GM10266 (cell line): ENCODE measurements at regions not wholly inside any gene's neighbourhood (a gene's known extent, or its start where the extent isn't known, plus 50 kb on each side); places are given as distances from the start of the nearest gene placed in this dataset.

ENCODE experiments used
- DNase-seq: peaks from one replicate; pipeline ENCODE4 v3.0.0; 2012; ENCODE audit errors: extremely low spot score
- TF ChIP-seq, protein P1 (sequence below): IDR thresholded peaks from 2 replicates; pipeline ENCODE4 v1.5.1; 2012; ENCODE audit warnings: mild to moderate bottlenecking, low read depth; ENCODE audit not compliant: control insufficient read depth, insufficient read depth; ENCODE audit errors: missing control alignments

DNA sequence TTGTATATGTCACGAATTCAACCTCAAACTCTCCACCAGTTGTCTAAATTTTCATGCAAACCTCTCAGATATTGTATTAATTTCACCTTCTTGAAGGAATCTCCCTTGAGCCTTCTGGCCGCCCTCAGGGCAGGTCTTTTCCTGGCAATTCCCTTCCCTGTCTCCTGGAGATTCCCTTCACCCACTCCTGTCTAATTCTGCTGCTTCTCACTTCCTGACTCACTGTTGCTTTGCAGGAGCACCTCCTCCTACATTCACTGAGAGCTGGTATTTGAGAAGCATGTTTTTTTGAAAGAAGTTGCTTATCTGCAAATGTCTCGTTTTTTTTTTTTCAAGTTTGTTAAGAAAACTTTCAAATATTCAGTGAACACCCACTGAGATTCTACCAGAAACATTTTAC lies 79.9 kb upstream of the OTOS start:
- DNase-seq: no peak
- TF ChIP-seq, protein P1, sequence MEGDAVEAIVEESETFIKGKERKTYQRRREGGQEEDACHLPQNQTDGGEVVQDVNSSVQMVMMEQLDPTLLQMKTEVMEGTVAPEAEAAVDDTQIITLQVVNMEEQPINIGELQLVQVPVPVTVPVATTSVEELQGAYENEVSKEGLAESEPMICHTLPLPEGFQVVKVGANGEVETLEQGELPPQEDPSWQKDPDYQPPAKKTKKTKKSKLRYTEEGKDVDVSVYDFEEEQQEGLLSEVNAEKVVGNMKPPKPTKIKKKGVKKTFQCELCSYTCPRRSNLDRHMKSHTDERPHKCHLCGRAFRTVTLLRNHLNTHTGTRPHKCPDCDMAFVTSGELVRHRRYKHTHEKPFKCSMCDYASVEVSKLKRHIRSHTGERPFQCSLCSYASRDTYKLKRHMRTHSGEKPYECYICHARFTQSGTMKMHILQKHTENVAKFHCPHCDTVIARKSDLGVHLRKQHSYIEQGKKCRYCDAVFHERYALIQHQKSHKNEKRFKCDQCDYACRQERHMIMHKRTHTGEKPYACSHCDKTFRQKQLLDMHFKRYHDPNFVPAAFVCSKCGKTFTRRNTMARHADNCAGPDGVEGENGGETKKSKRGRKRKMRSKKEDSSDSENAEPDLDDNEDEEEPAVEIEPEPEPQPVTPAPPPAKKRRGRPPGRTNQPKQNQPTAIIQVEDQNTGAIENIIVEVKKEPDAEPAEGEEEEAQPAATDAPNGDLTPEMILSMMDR: no peak

DNA sequence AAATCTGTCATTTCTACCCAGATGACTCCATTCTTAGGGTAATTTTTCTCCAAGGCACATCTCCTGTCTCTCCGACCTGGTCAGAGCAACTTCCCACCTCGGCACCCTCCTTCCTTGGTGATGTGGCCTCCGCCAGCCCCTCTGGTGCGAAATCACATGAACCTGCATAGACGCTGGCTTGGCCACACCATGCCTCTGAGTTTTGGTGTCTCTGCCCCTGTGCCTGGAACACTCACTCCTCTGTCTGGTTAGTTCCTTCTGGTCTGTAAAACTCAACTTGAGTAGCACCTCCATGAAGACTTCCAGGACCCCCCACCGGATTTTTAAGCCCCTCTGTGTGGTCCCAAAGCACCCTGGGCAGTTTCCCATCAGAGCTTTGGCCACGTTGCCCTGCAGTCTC lies 83.2 kb upstream of the OTOS start:
- TF ChIP-seq, protein P1: no peak

DNA sequence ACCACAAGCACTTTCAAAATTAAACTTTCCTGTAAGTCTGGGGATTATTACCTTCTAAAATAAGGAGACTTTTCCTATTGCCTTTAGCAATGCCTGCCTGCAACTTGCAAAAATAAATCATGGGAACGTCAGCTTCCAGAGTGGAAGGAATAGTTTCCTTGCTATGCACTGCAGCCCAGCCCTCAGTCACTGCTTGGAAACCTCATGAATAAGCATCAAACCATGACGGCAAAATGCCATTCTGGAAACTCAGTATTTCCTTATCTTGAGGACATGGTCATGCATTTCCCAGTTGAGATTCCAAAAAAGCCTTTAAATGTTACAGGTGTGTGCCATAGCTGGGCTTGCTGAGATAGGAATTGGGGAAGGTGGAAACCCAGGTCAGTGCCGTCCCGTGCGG lies 84.2 kb upstream of the OTOS start:
- TF ChIP-seq, protein P1: no peak
- DNase-seq: no peak

More for the DNA sequence above, 83.2 kb upstream of the OTOS start:
- DNase-seq: no peak

DNA sequence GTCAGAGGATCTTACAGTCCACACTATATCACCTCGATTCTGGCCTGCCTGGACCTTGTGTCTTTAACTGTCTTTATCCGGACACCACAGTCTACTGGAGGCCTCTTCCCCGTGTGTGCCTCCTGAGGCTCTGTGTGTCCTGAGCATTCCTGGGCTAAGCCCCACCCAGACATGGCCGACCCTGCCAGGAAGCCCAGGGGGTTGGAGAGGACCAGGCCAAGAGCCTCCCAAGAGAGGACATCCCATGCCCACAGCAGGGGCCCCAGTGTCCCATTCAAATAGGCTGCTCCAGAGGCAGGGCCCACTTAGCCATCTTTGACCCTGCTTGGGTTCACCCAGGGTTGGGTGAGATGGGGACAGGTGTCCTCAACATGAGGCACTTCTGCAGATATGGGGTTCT lies 84.7 kb upstream of the OTOS start:
- TF ChIP-seq, protein P1: no peak

DNA sequence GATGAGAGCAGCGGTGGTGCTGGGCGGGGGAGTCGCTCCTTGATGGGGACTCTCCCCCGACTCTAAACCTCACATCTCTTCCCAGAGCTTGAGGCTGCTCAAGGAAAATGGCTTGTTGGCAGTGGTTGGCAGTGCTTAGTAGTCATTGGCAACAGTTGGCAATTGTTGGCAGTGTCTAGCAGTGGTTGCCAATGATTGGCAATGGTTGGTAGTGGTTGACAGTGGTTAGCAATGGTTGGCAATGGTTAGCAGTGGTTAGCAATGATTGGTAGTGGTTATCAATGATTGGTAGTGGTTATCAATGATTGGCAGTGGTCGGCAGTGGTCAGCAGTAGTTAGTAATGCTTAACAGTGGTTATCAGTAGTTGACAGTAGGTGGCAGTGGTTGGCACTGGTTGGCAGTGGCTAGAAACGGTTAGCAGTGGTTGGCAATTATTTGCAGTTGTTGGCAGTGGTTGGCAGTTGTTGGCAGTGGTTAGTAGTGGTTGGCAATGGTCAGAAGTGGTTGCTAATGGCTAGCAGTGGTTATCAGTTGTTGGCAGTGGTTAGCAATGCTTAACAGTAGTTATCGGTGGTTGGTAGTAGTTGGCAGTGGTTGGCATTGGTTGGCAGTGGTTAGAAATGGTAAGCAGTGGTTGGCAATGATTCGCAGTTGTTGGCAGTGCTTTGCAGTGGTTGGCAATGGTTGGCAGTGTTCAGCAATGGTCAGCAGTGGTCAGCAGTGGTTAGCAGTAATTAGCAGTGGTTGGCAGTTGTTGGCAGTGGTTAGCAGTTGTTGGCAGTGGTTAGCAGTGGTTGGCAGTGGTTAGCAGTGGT lies 85.4 kb upstream of the OTOS start:
- DNase-seq: no peak
- TF ChIP-seq, protein P1: no peak

More for the DNA sequence above, 84.7 kb upstream of the OTOS start:
- no peak for DNase-seq

DNA sequence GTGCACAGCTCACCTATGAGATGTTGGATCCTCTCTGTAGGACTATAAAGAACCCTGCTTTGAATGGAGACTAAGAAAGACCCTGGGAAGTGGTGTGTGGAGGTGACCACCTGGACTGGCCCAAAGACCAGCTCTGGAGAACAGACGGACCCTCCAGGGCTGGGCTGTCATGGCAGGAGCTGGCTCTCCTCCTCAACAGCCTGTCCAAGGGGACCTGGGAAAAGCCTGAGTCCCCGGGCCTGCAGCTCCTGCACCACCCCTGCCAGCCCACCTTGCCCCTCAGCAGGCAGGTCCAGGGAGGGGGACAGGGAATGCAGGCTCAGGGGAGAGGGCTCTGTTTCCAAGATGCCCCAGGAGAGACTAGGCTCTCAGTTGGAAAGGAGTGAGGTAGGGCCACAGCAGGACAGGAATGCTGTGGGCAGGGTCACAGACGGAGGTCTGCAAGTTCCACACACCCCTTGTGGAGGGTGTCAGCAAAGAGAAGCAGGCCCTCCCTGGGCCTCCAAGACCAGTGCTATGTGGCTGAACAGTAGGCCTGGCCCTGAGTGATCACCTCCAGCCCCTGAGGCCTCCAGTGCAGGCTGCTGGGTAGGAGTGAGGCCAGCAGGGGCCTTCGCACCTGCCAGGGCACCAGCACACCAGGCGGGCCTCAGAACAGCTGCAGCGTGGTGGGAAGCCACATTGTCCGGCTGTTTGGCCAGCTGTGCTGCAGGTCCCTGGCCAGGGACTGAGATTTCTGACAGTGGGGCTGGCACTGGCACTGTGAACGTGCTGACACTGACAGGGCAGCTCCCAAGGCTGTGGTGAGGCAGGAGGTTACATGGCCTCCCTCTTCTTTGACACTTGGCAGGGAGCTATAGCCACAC lies 86.4 kb upstream of the OTOS start:
- DNase-seq: no peak
- TF ChIP-seq, protein P1: no peak
